ENCODE measurements at regions not wholly inside any gene's neighbourhood (a gene's known extent, or its start where the extent isn't known, plus 50 kb on each side); places are given as distances from the start of the nearest gene placed in this dataset.
"Not testable (repeated sequence)": the region's sequence is repeated elsewhere in the genome, so short reads cannot be mapped to it uniquely, and the experiment has no call there.

- no peaks in the 10 kb centered on the region for H3K36me3 Mint-ChIP-seq
- H3K27me3 Mint-ChIP-seq = peaks cover 0 to 8% (median 5%) of the 10 kb centered on the region in 3 donors
- H3K4me1 Mint-ChIP-seq = no peaks in the 10 kb centered on the region
- no peak for DNase-seq
- H3K27ac Mint-ChIP-seq = no peak overlapping the region
- peaks cover 0 to 10% (median 0%) of the 10 kb centered on the region in 7 donors for H3K9me3 Mint-ChIP-seq
- no peak overlapping the region for H3K4me3 Mint-ChIP-seq
- ATAC-seq (ENCODE audit: low read depth in 2 of 2) = no peak
These were observed 214.6 kb upstream of the IGFBP7 start for GRCh38 chr4:57324673-57325307.

- H3K27me3 Mint-ChIP-seq = peaks cover 0 to 8% (median 0%) of the 10 kb centered on the region in 3 donors
- ATAC-seq (ENCODE audit: low read depth in 2 of 2) (no peak), DNase-seq (no peak)
- H3K36me3 Mint-ChIP-seq = no peaks in the 10 kb centered on the region
- peaks cover 0 to 6% (median 3%) of the 10 kb centered on the region in 7 donors for H3K9me3 Mint-ChIP-seq
- H3K4me1 Mint-ChIP-seq = no peaks in the 10 kb centered on the region
- no peak overlapping the region for H3K4me3 Mint-ChIP-seq
- no peak overlapping the region for H3K27ac Mint-ChIP-seq
These were observed 210.7 kb upstream of the IGFBP7 start for GRCh38 chr4:57320849-57321248.

- H3K9me3 Mint-ChIP-seq = peaks cover 0 to 6% (median 3%) of the 10 kb centered on the region in 7 donors
- no peak overlapping the region for H3K27ac Mint-ChIP-seq
- no peaks in the 10 kb centered on the region for H3K36me3 Mint-ChIP-seq
- peaks cover 0 to 8% (median 0%) of the 10 kb centered on the region in 3 donors for H3K27me3 Mint-ChIP-seq
- ATAC-seq (ENCODE audit: low read depth in 2 of 2) (no peak), DNase-seq (no peak)
- no peak overlapping the region for H3K4me3 Mint-ChIP-seq
- no peaks in the 10 kb centered on the region for H3K4me1 Mint-ChIP-seq
These were observed 210.0 kb upstream of the IGFBP7 start for GRCh38 chr4:57320217-57320616.

GRCh38 chr4:57318703-57319102, 208.5 kb upstream of the IGFBP7 start:
- H3K27ac Mint-ChIP-seq = no peak overlapping the region
- H3K36me3 Mint-ChIP-seq = no peaks in the 10 kb centered on the region
- no peak for DNase-seq
- ATAC-seq (ENCODE audit: low read depth in 2 of 2) = no peak
- H3K9me3 Mint-ChIP-seq = peaks cover 0 to 6% (median 3%) of the 10 kb centered on the region in 7 donors
- peaks cover 0 to 8% (median 0%) of the 10 kb centered on the region in 3 donors for H3K27me3 Mint-ChIP-seq
- no peak overlapping the region for H3K4me3 Mint-ChIP-seq
- H3K4me1 Mint-ChIP-seq = no peaks in the 10 kb centered on the region

DNA sequence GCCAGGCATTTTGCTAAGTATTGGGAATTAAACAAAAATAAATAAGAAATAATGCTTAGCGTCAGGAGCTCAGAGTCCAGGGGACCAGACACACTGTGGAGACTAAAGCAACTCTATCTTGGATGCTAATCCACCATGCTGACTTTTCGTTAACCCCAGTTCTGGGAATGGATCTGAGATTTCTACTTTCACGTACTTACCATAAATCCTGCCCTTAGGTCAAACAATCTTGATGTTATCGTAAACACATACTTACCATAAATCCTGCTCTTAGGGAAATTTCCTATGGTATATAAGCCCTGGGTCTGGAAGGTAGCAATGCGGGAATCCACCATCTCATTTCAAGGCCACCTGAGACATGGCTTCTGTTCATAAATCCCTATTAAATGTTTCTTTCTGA, 204.5 kb upstream of the IGFBP7 start:
- Mint-ChIP-seq H3K27me3 (no peaks in the 10 kb centered on the region), H3K27ac (no peak overlapping the region), H3K36me3 (no peaks in the 10 kb centered on the region), H3K9me3 (peaks cover 0 to 5% (median 0%) of the 10 kb centered on the region in 7 donors), H3K4me3 (no peak overlapping the region), H3K4me1 (no peaks in the 10 kb centered on the region)
- ATAC-seq (ENCODE audit: low read depth in 2 of 2) (no peak), DNase-seq (no peak)

DNA sequence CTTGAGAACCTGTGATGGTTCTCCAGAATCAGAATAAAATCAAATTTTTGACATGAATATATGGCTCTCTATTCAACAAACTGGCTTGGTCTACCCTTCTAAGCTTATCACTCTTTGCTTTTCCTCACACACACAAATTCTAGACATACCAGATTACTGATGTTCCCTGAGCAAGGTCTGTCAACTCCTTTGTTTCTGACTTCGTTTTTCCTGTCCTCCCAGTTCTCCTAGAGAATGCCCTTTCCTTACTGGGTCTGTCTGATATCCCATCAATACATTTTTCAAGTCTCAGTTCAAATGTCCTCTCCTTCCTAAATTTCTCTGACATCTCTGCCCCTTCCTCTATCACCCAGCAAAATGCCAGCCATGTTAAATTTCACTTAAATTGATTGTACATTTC, 202.1 kb upstream of the IGFBP7 start:
- DNase-seq (no peak), ATAC-seq (ENCODE audit: low read depth in 2 of 2) (no peak)
- H3K4me3 Mint-ChIP-seq = no peak overlapping the region
- H3K36me3 Mint-ChIP-seq = no peaks in the 10 kb centered on the region
- peaks cover 0 to 4% (median 1%) of the 10 kb centered on the region in 7 donors for H3K9me3 Mint-ChIP-seq
- H3K27me3 Mint-ChIP-seq = peaks cover 0 to 3% (median 0%) of the 10 kb centered on the region in 3 donors
- no peaks in the 10 kb centered on the region for H3K4me1 Mint-ChIP-seq
- H3K27ac Mint-ChIP-seq = no peak overlapping the region

- DNase-seq = no peak
- no peak for ATAC-seq (ENCODE audit: low read depth in 2 of 2)
- H3K27ac Mint-ChIP-seq = no peak overlapping the region
- H3K4me1 Mint-ChIP-seq = no peaks in the 10 kb centered on the region
- H3K27me3 Mint-ChIP-seq = peaks cover 0 to 3% (median 0%) of the 10 kb centered on the region in 3 donors
- peaks cover 0 to 4% (median 0%) of the 10 kb centered on the region in 7 donors for H3K9me3 Mint-ChIP-seq
- no peaks in the 10 kb centered on the region for H3K36me3 Mint-ChIP-seq
- H3K4me3 Mint-ChIP-seq = no peak overlapping the region
These were observed 199.5 kb upstream of the IGFBP7 start for GRCh38 chr4:57309658-57310057.

DNA sequence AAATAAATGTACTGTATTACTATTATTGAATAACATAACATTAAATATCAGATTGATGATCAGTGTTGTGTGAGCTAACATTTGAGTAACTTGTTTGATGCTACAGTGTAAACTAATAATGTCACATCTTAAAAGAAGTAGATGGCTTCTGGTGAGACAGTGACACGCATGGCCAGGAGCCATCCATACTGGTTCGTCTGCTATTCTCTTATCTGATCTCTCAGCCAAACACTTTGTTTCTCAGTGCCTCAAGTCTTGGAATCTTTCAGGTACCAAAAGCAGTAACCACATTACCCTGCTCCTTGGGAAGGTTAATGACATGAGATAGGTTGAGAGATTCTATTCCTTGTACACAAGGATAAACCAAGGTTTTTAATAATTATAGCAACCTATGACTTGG, 198.1 kb upstream of the IGFBP7 start:
- ATAC-seq (ENCODE audit: low read depth in 2 of 2) = no peak
- H3K4me3 Mint-ChIP-seq = no peak overlapping the region
- no peaks in the 10 kb centered on the region for H3K36me3 Mint-ChIP-seq
- peaks cover 0 to 4% (median 0%) of the 10 kb centered on the region in 7 donors for H3K9me3 Mint-ChIP-seq
- H3K27ac Mint-ChIP-seq = no peak overlapping the region
- DNase-seq = no peak
- H3K4me1 Mint-ChIP-seq = no peaks in the 10 kb centered on the region
- peaks cover 0 to 3% (median 0%) of the 10 kb centered on the region in 3 donors for H3K27me3 Mint-ChIP-seq

DNA sequence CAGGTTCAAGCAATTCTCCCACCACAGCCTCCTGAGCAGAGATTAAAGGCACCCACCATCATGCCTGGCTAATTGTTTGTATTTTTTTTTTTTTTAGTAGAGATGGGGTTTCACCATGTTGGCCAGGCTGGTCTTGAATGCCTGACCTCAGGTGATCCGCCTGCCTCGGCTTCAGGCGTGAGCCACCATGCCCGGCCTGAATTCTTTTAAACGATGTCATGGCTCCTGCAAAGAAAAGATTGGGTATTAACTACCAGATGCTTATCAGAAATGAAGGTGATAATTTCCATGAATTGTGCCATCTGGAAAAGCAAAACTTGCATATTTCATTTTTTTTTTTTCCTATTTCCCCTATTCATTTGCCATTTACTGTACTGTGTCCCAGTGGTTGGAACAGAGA, 195.7 kb upstream of the IGFBP7 start:
- H3K4me3 Mint-ChIP-seq = peak overlapping the region in 1 of 8 donors; percentile 6
- DNase-seq (no peak), ATAC-seq (ENCODE audit: low read depth in 2 of 2) (no peak)
- peaks cover 0 to 3% (median 0%) of the 10 kb centered on the region in 3 donors for H3K27me3 Mint-ChIP-seq
- H3K27ac Mint-ChIP-seq = no peak overlapping the region
- no peaks in the 10 kb centered on the region for H3K4me1 Mint-ChIP-seq
- H3K9me3 Mint-ChIP-seq = peaks cover 0 to 6% (median 0%) of the 10 kb centered on the region in 7 donors
- no peaks in the 10 kb centered on the region for H3K36me3 Mint-ChIP-seq

DNA sequence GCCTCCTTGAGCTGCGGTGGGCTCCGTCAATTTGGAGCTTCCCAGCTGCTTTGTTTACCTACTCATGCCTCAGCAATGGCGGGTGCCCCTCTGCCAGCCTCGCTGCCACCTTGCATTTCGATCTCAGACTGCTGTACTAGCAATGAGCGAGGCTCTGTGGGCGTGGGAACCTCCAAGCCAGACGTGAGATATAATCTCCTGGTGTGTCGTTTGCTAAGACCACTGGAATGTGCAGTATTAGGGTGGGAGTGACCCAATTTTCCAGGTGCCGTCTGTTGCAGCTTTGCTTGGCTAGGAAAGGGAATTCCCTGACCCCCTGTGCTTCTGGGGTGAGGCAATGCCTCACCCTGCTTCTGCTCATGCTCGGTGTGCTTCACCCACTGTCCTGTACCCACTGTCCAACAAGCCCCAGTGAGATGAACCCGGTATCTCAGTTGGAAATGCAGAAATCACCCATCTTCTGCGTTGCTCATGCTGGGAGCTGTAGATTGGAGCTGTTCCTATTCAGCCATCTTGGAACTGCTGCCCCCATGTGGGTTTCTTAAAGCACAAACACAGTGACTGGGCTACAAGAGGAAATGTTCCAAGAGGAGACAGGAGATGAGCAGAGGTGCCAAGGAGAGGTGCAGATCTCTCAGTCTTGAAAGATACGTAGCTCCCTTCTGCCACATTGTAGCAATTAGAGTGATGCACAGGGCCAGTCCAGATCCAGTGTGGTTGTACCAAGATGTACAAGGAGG, 193.0 kb upstream of the IGFBP7 start:
- Mint-ChIP-seq H3K27ac (no peak overlapping the region), H3K27me3 (no peaks in the 10 kb centered on the region), H3K36me3 (no peaks in the 10 kb centered on the region), H3K4me3 (no peak overlapping the region), H3K9me3 (peaks cover 0 to 17% (median 3%) of the 10 kb centered on the region in 7 donors), H3K4me1 (no peaks in the 10 kb centered on the region)
- no peak for ATAC-seq (ENCODE audit: low read depth in 2 of 2)
- no peak for DNase-seq

GRCh38 chr4:57300300-57300699, 190.1 kb upstream of the IGFBP7 start:
- not testable (repeated sequence) for H3K4me3 Mint-ChIP-seq; ATAC-seq (ENCODE audit: low read depth in 2 of 2); H3K27me3 Mint-ChIP-seq; H3K36me3 Mint-ChIP-seq; H3K27ac Mint-ChIP-seq; H3K4me1 Mint-ChIP-seq; DNase-seq
- peaks cover 0 to 17% (median 2%) of the 10 kb centered on the region in 7 donors for H3K9me3 Mint-ChIP-seq

DNA sequence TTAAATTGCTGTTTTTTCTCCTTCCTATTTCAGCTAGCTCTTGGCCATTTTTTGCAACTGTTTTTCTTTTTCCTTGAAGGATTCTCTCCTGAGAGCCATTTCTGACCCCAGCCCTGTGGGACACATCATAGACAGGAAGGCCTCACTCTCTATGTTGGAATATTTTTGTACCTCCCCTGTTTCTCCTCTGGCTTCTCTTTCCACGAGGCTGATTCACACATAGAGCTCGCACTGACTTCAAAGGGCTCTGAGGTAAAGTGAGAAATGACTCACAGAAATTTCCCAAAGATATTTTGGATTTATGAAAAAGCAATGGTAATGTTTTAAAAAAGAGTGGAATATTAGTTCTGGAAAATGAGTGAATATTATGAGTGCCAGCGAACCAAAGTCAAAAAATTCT, 181.7 kb upstream of the IGFBP7 start:
- H3K27ac Mint-ChIP-seq = no peak overlapping the region
- peaks cover 0 to 15% (median 0%) of the 10 kb centered on the region in 7 donors for H3K9me3 Mint-ChIP-seq
- H3K4me3 Mint-ChIP-seq = no peak overlapping the region
- ATAC-seq (ENCODE audit: low read depth in 2 of 2) = no peak
- H3K36me3 Mint-ChIP-seq = no peaks in the 10 kb centered on the region
- H3K4me1 Mint-ChIP-seq = no peaks in the 10 kb centered on the region
- no peak for DNase-seq
- peaks cover 0 to 4% (median 0%) of the 10 kb centered on the region in 3 donors for H3K27me3 Mint-ChIP-seq

- H3K36me3 Mint-ChIP-seq = no peaks in the 10 kb centered on the region
- peaks cover 0 to 11% (median 0%) of the 10 kb centered on the region in 7 donors for H3K9me3 Mint-ChIP-seq
These were observed 177.8 kb upstream of the IGFBP7 start for GRCh38 chr4:57287687-57288604.

More at GRCh38 chr4:57287687-57288604, 177.8 kb upstream of the IGFBP7 start:
- DNase-seq = no peak
- no peak for ATAC-seq (ENCODE audit: low read depth in 2 of 2)
- Mint-ChIP-seq H3K4me1 (no peaks in the 10 kb centered on the region), H3K4me3 (no peak overlapping the region), H3K27me3 (peaks cover 0 to under 1% (median 0%) of the 10 kb centered on the region in 3 donors), H3K27ac (no peak overlapping the region)

Measured in naive B cell (primary cell).